ENCODE measurements at regions not wholly inside any gene's neighbourhood (a gene's known extent, or its start where the extent isn't known, plus 50 kb on each side); places are given as distances from the start of the nearest gene placed in this dataset.

DNA sequence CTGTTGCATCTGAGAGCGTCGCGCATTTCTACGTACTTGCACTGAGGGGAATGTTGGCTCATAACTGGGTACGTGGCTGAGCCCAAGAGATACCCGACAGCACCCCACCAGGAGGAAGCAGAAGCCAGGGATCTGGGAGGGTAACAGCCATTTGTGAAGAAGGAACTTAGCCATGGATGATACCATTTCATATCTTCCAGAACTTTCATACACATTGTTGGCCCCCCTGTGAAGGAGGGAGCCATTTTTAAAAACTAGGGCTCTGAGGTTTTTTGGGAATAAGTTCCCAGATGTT is 101.4 kb upstream of the SLC44A1 start:
- no peak for FAIRE-seq
- DNase-seq (ENCODE audit: low spot score) = no peak

GRCh38 chr9:105144076-105144475 is 100.4 kb upstream of the SLC44A1 start:
- DNase-seq (ENCODE audit: low spot score) (no peak), FAIRE-seq (no peak)

DNA sequence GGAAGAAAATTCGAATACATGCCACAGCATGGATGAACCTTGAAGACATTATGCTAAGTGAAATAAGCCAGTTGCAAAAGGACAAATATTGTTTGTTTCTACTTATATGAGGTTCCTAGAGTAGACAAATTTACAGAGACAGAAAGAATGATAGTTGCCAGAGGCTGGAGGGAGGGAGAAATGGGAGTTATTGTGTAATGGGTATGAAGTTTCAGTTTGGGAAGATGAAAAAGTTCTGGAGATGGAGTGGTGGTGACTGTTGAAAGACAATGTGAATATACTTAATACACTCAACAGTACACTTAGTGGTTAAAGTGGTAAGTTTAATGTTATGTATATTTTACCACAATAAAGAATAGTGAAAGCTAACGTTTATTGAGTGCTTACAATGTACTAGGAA is 99.6 kb upstream of the SLC44A1 start:
- DNase-seq (ENCODE audit: low spot score) = no peak
- no peak for FAIRE-seq

GRCh38 chr9:105146677-105147076 is 97.8 kb upstream of the SLC44A1 start:
- no peak for FAIRE-seq
- DNase-seq (ENCODE audit: low spot score) = no peak

DNA sequence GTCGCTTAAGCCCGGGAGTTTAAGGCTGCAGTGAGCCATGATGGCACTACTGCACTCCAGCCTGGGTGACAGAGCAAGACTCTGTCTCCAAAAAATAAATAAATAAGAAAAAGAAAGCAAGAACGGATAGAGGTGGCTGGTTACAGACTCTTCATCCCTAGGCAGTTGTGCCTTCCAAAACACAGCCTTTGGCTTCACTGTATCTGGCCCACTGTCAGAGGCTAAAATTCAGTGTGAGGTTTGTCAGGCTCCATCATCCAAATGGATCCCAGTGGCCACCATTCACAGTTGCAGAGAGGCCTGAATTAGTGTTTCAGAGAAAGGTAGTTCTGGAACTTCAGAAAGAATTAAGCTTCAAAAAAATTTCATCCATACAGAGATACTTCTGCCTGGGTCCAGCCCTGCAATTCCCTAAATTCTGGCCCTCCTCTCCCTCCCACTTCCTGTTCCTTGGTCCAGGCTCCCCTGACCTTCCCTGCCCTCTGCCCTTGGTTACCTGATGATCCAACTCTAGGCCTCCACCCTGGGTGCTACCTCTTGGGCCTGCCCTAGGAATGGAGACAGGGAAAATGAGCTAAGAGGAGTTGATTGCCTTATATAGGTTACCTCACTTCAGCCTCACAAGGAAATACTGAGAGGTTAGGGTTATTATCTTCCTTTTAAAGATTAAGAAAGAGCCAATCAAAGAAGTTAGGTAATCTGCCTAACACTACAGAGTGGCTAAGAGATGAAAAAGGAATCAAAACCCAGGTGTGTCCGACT is 97.2 kb upstream of the SLC44A1 start:
- DNase-seq (ENCODE audit: low spot score) (no peak), FAIRE-seq (no peak)

- FAIRE-seq (no peak), DNase-seq (ENCODE audit: low spot score) (no peak)
These were observed 96.0 kb upstream of the SLC44A1 start for GRCh38 chr9:105148328-105149006.

- FAIRE-seq (peak; percentile 99), DNase-seq (ENCODE audit: low spot score) (peak; percentile 97)
These were observed 93.3 kb upstream of the SLC44A1 start for GRCh38 chr9:105150991-105151685.

DNA sequence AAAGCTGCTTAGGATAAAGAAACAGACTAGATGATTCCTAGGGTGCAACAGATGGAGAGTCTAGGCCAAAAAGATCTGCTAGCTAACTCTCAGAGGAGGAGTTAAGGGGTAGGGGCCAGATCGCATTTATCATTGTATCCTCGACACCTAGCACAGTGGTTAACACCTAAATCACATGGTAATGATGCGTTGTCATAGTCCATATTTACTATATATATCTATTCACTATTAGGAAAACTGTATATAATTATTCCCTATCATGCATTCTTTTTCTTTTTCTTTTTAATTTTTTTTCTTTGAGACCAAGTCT is 92.8 kb upstream of the SLC44A1 start:
- FAIRE-seq = no peak
- no peak for DNase-seq (ENCODE audit: low spot score)

DNA sequence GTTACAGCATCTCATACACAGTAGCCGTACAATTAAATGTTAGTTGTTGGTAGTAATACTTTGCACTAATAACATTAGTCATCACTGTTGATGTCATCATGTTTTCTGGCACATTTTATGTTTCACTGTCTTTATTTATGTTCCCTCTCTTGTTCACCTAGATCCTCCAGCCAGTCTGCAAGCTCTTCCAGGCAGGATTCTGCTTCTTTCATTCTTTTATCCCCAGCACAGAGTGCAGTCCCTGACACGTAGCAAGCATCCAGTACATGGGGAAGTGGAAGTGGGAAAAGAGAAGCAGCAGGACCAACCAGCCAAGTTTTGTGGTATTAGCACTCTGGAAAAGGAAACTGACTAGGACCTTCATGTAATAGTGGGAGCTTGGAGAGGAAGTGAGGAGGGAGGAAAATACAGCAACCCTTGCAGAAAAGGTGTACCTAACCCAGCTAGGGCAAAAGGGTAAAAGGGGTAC is 89.7 kb upstream of the SLC44A1 start:
- FAIRE-seq (peak; percentile 67), DNase-seq (ENCODE audit: low spot score) (peak; percentile 55)

- DNase-seq (ENCODE audit: low spot score) = peak; percentile 79
- FAIRE-seq = peak; percentile 89
These were observed 87.3 kb upstream of the SLC44A1 start for GRCh38 chr9:105157171-105157583.

- FAIRE-seq = no peak
- no peak for DNase-seq (ENCODE audit: low spot score)
These were observed 86.4 kb upstream of the SLC44A1 start for GRCh38 chr9:105158020-105158419.

DNA sequence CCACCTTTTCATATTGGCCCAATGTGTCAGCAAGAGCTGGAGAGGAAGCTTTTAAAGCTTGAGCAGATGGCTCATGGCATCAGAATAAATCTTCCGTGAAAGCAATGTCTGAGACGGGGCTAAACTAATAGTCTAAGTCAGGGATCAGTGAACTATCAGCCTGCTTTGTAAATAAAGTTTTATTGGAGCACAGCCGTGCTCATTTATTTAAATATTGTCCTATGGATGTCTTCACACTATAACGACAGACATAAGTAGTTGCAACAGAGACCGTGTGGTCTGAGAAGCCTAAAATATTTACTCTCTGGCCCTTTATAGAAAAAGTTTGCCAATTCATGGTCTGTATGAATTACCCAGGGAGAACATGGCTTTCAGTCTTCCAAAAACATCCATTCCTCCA is 85.6 kb upstream of the SLC44A1 start:
- FAIRE-seq = no peak
- DNase-seq (ENCODE audit: low spot score) = no peak

DNA sequence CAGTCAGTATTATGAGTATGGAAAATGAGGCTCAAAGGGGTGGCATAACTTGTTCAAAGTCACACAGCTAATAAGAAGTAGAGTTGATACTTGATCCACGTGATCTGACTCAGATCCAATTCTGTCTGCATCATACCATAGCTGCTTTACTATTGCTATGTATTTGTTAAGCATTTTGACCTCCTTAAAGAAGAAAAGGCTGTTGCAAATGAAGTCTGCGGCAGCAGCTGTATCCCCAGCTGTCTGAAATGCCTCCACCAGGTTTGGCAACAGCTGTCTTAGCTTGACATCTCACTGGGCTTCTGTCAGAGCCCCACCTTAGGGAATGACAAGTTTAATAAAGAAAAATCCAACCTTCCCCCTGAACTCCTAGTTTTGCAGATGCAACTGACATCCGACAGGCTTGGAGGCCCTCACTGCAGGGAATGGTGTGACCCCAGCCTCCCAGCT is 75.6 kb upstream of the SLC44A1 start:
- DNase-seq (ENCODE audit: low spot score) (no peak), FAIRE-seq (no peak)

- DNase-seq (ENCODE audit: low spot score) (no peak), FAIRE-seq (no peak)
These were observed 73.4 kb upstream of the SLC44A1 start for GRCh38 chr9:105171076-105171475.

DNA sequence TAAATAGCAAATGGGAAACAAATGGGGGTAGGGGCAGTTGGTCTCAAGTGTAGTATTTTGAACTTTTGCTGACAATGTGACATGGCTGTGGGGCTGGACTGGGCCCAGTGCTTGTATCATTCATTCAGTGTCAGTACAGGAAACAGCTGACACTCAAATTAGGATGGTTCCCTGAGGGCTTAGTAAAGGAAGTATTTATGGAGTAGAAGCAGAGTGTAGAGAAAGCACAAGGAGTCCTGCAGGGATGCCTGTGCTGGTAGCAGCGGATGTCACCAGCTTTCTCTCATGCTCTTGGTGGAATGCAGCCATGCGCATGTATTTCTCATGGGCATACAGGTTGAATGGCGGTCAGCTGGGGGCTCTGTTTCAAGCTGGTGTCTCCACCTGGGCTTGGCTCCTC is 72.9 kb upstream of the SLC44A1 start:
- FAIRE-seq = no peak
- no peak for DNase-seq (ENCODE audit: low spot score)

GRCh38 chr9:105172436-105172835 is 72.0 kb upstream of the SLC44A1 start:
- FAIRE-seq = no peak
- no peak for DNase-seq (ENCODE audit: low spot score)

DNA sequence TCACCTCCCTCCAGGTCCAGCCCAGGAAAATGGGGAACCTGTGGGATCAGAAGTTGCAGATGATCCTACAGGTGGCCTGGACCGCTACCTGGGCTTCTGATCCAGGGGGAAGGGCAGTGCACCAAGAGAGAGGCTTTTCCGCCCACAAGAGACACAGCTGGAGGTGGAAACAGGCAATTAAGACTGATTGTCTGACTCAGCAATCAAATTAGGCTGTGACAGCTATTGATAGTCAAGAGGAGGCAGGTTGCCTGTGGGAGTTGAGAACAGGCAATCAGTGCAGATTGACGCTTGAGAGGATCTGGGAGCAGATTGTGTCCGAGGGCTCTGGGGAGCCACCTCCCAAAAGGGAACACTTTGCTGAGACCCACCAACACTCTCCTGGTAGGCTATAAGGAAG is 71.1 kb upstream of the SLC44A1 start:
- DNase-seq (ENCODE audit: low spot score) (no peak), FAIRE-seq (no peak)

DNA sequence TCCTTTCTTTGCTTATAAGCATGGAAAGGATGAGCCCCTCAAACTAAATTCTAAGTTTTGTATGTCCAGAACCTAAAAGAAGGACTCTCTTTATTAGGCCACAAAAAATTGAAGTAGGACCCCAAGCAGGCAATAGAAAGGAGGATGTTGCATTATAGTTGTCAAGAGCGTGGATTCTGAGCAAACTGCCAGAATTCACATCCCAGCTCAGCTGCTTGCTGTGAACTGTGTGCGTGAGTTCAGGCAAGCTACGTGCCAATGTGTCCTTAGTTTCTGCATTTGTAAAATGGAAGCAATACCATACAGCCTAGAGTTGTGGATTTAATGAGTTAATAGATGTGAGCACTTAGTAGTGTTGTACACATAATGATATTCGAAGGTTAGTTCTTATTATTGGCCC is 70.6 kb upstream of the SLC44A1 start:
- FAIRE-seq = no peak

GRCh38 chr9:105176194-105176593 is 68.3 kb upstream of the SLC44A1 start:
- FAIRE-seq (no peak), DNase-seq (ENCODE audit: low spot score) (no peak)

More for the DNA sequence above, 70.6 kb upstream of the SLC44A1 start:
- no peak for DNase-seq (ENCODE audit: low spot score)

DNA sequence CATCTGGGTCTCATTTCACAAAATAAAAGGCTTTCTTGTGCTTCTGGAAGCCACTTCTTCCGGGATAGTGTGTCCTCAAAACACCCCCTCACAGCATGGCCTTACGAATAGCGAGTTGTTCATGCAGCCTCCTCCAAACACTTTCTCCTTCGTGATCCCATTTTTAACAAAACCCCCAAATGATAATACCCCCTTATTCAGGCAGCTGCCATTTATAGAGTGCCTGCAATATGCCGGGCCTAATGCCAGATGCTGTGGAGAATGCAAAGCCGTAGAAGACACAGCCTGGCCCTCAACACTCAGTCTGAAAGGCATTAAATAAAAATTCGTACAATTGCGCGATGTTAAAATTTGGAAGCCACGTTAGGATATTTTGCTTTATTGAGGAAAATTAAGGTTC is 66.4 kb upstream of the SLC44A1 start:
- DNase-seq (ENCODE audit: low spot score) (no peak), FAIRE-seq (no peak)

DNA sequence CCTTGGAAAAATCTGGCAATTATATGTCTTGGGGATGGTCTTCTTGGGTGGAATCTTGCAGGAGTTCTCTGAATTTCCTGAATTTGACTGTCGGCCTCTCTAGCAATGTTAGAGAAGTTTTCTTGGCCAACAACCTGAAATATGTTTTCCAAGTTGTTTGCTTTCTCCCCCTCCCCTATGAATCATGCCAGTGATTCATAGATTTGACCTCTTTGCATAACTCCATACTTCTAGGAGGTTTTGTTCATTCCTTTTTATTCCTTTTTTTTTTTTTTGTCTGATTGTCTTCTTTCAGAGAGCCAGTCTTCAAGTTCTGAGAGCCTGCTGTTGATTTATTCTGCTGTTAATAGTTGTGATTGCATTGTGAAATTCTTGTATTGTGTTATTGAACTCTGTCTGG is 56.7 kb upstream of the SLC44A1 start:
- DNase-seq (ENCODE audit: low spot score) = peak; percentile 42
- FAIRE-seq = peak; percentile 76

DNA sequence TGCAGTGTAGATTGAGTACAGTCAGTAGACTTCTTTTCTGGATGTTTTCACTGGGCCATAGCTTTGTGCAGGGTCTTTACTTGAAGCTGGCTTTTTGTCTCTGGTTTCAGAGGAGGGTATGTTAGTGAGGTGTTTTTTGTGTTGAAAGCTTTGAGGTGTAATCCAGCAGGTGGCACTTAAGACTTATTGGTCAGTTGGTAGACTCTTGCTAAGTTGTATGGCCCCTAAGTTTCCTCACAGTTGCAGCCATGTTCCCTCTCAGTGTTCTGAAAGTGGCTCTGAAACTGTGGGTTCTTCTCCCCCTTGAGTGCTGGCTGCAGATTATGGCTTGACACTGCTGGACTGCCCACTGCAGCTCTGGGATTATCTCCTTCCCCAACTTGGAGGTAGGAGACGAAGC is 55.7 kb upstream of the SLC44A1 start:
- FAIRE-seq = no peak
- no peak for DNase-seq (ENCODE audit: low spot score)
